ENCODE measurements at regions not wholly inside any gene's neighbourhood (a gene's known extent, or its start where the extent isn't known, plus 50 kb on each side); places are given as distances from the start of the nearest gene placed in this dataset.

DNA sequence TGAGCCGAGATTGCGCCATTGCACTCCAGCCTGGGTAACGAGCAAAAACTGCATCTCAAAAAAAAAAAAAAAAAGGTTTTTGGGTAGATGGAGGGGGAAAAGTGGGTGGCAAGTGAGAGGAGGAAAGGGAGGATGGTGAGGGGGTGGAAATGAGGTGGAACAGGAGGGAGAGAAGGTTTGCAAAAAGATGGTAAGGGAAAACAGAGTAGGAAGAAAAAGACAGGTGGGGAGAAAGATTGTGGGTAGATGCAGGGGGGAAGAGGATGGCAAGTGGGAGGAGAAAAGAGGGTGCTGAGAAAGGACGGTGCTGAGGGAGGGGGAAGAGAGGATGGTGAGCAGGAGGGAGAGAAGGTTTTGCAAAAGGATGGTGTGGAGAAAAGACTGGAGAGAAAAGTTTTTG is 57.8 kb upstream of the C1QTNF9B start:
- no peak for TF ChIP-seq EZH2 (IDR thresholded peaks at IDR 0.05; ENCODE audit: borderline replicate concordance, insufficient read depth, low read length, poor library complexity, severe bottlenecking)
- TF ChIP-seq SMC3 (conservative IDR thresholded peaks at IDR 0.05; ENCODE audit: poor library complexity), result no peak
- TF ChIP-seq CTCF (IDR thresholded peaks at IDR 0.05; ENCODE audit: poor library complexity, severe bottlenecking), result no peak
- no peak for TF ChIP-seq POLR2AphosphoS5 (IDR thresholded peaks at IDR 0.05)
- TF ChIP-seq RAD21 (conservative IDR thresholded peaks at IDR 0.05), result no peak

Measured in neural cell (in vitro differentiated cells).